HK-2 (cell line): ENCODE measurements at regions not wholly inside any gene's neighbourhood (a gene's known extent, or its start where the extent isn't known, plus 50 kb on each side); places are given as distances from the start of the nearest gene placed in this dataset.
"Not testable (repeated sequence)": the region's sequence is repeated elsewhere in the genome, so short reads cannot be mapped to it uniquely, and the experiment has no call there.

Source experiments
- DNase-seq: peaks from one replicate; pipeline ENCODE4 v3.0.0-alpha.2; 2018; ENCODE audit not compliant: unreplicated experiment

- DNase-seq = no peak
Measured at GRCh38 chr3:127071597-127072001, 88.7 kb downstream of the PLXNA1 start.

GRCh38 chr3:127072221-127072771, 89.4 kb downstream of the PLXNA1 start:
- no peak for DNase-seq

GRCh38 chr3:127072971-127073783, 90.3 kb downstream of the PLXNA1 start:
- no peak for DNase-seq

- no peak for DNase-seq
Measured at GRCh38 chr3:127073941-127074820, 91.3 kb downstream of the PLXNA1 start.

- DNase-seq = peak; percentile 99
Measured at GRCh38 chr3:127074900-127075360, 92.0 kb downstream of the PLXNA1 start.

GRCh38 chr3:127076166-127076992, 93.5 kb downstream of the PLXNA1 start:
- not testable (repeated sequence) for DNase-seq

GRCh38 chr3:127077068-127077467, 94.2 kb downstream of the PLXNA1 start:
- DNase-seq = no peak

GRCh38 chr3:127077505-127078064, 94.7 kb downstream of the PLXNA1 start:
- DNase-seq = no peak

- no peak for DNase-seq
Measured at GRCh38 chr3:127078626-127079025, 95.7 kb downstream of the PLXNA1 start.

- DNase-seq = no peak
Measured at GRCh38 chr3:127079211-127079610, 96.3 kb downstream of the PLXNA1 start.

- no peak for DNase-seq
Measured at GRCh38 chr3:127081001-127081720, 98.2 kb downstream of the PLXNA1 start.

GRCh38 chr3:127082066-127082465, 99.2 kb downstream of the PLXNA1 start:
- DNase-seq = no peak

- DNase-seq = no peak
Measured at GRCh38 chr3:127083778-127084397, 101.0 kb downstream of the PLXNA1 start.

- no peak for DNase-seq
Measured at GRCh38 chr3:127084401-127084990, 101.6 kb downstream of the PLXNA1 start.

GRCh38 chr3:127085576-127085975, 102.7 kb downstream of the PLXNA1 start:
- no peak for DNase-seq

- DNase-seq = not testable (repeated sequence)
Measured at GRCh38 chr3:127086591-127086990, 103.7 kb downstream of the PLXNA1 start.

- DNase-seq = no peak
Measured at GRCh38 chr3:127087441-127087840, 104.5 kb downstream of the PLXNA1 start.

GRCh38 chr3:127088511-127089351, 104.2 kb upstream of the PRR23E start:
- DNase-seq = no peak
